ENCODE measurements at regions not wholly inside any gene's neighbourhood (a gene's known extent, or its start where the extent isn't known, plus 50 kb on each side); places are given as distances from the start of the nearest gene placed in this dataset.
"Not testable (repeated sequence)": the region's sequence is repeated elsewhere in the genome, so short reads cannot be mapped to it uniquely, and the experiment has no call there.

GRCh38 chr5:18749763-18750162 is 1115.5 kb downstream of the TAF11L14 start:
- DNase-seq, result no peak

GRCh38 chr5:18752317-18752716 is 1118.1 kb downstream of the TAF11L14 start:
- DNase-seq, result no peak

- DNase-seq, result no peak
These were observed 1119.9 kb downstream of the TAF11L14 start for GRCh38 chr5:18754201-18754600.

GRCh38 chr5:18761801-18762200 is 1127.5 kb downstream of the TAF11L14 start:
- DNase-seq, result no peak

- DNase-seq, result no peak
These were observed 1129.9 kb downstream of the TAF11L14 start for GRCh38 chr5:18764161-18764560.

- DNase-seq, result no peak
These were observed 1131.0 kb downstream of the TAF11L14 start for GRCh38 chr5:18765304-18765703.

- no peak for DNase-seq
These were observed 1136.9 kb downstream of the TAF11L14 start for GRCh38 chr5:18771097-18771610.

GRCh38 chr5:18772475-18772874 is 1138.2 kb downstream of the TAF11L14 start:
- DNase-seq, result no peak

- DNase-seq, result no peak
These were observed 1144.0 kb downstream of the TAF11L14 start for GRCh38 chr5:18778225-18778624.

GRCh38 chr5:18789218-18789998 is 1155.1 kb downstream of the TAF11L14 start:
- DNase-seq, result no peak

GRCh38 chr5:18792145-18792544 is 1157.9 kb downstream of the TAF11L14 start:
- no peak for DNase-seq

GRCh38 chr5:18797222-18797621 is 1163.0 kb downstream of the TAF11L14 start:
- no peak for DNase-seq

GRCh38 chr5:18798058-18798457 is 1163.8 kb downstream of the TAF11L14 start:
- no peak for DNase-seq

GRCh38 chr5:18799482-18800128 is 1165.3 kb downstream of the TAF11L14 start:
- DNase-seq, result no peak

GRCh38 chr5:18800293-18801025 is 1166.2 kb downstream of the TAF11L14 start:
- DNase-seq, result no peak

GRCh38 chr5:18801413-18801812 is 1167.2 kb downstream of the TAF11L14 start:
- DNase-seq, result not testable (repeated sequence)

GRCh38 chr5:18802336-18802735 is 1168.1 kb downstream of the TAF11L14 start:
- no peak for DNase-seq

GRCh38 chr5:18805376-18805775 is 1171.1 kb downstream of the TAF11L14 start:
- DNase-seq, result no peak

GRCh38 chr5:18807256-18808149 is 1173.2 kb downstream of the TAF11L14 start:
- DNase-seq, result no peak

- DNase-seq, result no peak
These were observed 1176.3 kb downstream of the CDH18 start for GRCh38 chr5:18811661-18812060.

GRCh38 chr5:18828351-18828750 is 1159.6 kb downstream of the CDH18 start:
- DNase-seq, result no peak

- no peak for DNase-seq
These were observed 1158.5 kb downstream of the CDH18 start for GRCh38 chr5:18829539-18829938.

GRCh38 chr5:18850216-18850615 is 1137.8 kb downstream of the CDH18 start:
- no peak for DNase-seq
